ENCODE measurements at regions not wholly inside any gene's neighbourhood (a gene's known extent, or its start where the extent isn't known, plus 50 kb on each side); places are given as distances from the start of the nearest gene placed in this dataset.

DNA sequence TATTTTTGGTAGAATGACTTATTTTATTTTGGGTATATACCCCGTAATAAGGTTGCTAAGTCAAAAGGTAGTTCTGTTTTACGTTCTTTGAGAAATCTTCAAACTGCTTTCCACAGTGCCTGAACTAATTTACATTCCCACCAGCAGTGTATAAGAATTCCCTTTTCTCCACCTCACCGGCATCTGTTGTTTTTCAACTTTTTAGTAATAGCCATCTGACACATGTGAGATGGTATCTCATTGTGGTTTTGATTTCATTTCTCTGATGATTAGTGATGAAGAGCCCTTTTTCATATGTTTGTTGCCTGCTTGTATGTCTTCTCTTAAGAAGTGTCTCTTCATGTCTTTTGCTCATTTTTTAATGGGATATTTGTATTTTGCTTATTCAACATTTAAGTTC is 215.2 kb upstream of the TFPI start:
- no peak overlapping the region for H3K9ac ChIP-seq (ENCODE audit: low read length)
- H3K56ac ChIP-seq (ENCODE audit: low read length) = no peak overlapping the region
- no peak overlapping the region for H3K18ac ChIP-seq (ENCODE audit: low read length)
- H3K79me2 ChIP-seq (ENCODE audit: control insufficient read depth, insufficient read depth, low read length) = no peaks in the 10 kb centered on the region
- no peaks in the 10 kb centered on the region for H3K27me3 ChIP-seq (ENCODE audit: insufficient read depth, low read length, poor library complexity)
- WGBS (ENCODE audit: extremely low coverage, insufficient coverage, low lambda C conversion rate) = no CpG with 5 or more reads among the region's 3 CpGs
- DNase-seq = no peak
- H3K36me3 ChIP-seq (ENCODE audit: control insufficient read depth, insufficient read depth, low read length) = no peaks in the 10 kb centered on the region
- no peak overlapping the region for H3K4ac ChIP-seq (ENCODE audit: low read depth, low read length)
- H3K4me3 ChIP-seq (ENCODE audit: low read length) = no peak overlapping the region
- no peaks in the 10 kb centered on the region for H3K79me1 ChIP-seq (ENCODE audit: low read length)
- H3K23ac ChIP-seq (ENCODE audit: low read length) = no peak overlapping the region
- no peak overlapping the region for H3K27ac ChIP-seq (ENCODE audit: low read depth, low read length)
- no peak overlapping the region for H2BK15ac ChIP-seq (replicated peaks; ENCODE audit: low read depth)
- H2AK5ac ChIP-seq (ENCODE audit: low read length) = no peak overlapping the region
- no peak overlapping the region for H4K8ac ChIP-seq (ENCODE audit: low read depth, low read length)
- H3K4me2 ChIP-seq (ENCODE audit: low read length) = no peak overlapping the region
- no peaks in the 10 kb centered on the region for H3K4me1 ChIP-seq (ENCODE audit: control insufficient read depth, low read depth, low read length)
- no peak overlapping the region for H4K5ac ChIP-seq (ENCODE audit: low read length)
- no peak overlapping the region for H2BK5ac ChIP-seq (ENCODE audit: low read length)
- no peak overlapping the region for H2BK120ac ChIP-seq (ENCODE audit: low read depth, low read length)

DNA sequence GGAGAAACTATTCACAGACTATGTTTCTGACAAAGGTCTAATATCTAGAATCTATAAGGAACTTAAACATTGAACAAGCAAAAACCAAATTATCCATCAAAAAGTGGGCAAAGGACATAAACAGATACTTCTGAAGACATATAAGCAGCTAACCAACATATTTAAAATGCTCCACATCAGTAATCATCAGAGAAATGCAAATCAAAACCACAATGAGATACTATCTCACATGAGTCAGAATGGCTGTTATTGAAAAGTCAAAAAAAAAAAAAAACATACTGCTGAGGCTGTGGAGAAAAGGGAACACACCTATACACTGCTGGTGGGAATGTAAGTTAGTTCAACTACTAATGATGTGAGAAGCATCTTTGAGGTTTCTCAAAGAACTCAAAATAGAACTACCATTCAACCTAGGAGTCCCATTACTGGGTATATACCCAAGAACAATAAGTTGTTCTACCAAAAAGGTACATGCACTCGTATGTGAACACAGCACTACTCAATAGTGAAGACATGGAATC is 220.4 kb upstream of the TFPI start:
- Histone ChIP-seq H3K4me3 (ENCODE audit: low read length) (no peak overlapping the region), H2BK15ac (replicated peaks; ENCODE audit: low read depth) (no peak overlapping the region), H3K56ac (ENCODE audit: low read length) (no peak overlapping the region), H3K4ac (ENCODE audit: low read depth, low read length) (no peak overlapping the region), H2BK120ac (ENCODE audit: low read depth, low read length) (no peak overlapping the region), H3K4me2 (ENCODE audit: low read length) (no peak overlapping the region), H3K27me3 (ENCODE audit: insufficient read depth, low read length, poor library complexity) (no peaks in the 10 kb centered on the region), H3K79me1 (ENCODE audit: low read length) (no peaks in the 10 kb centered on the region), H2BK5ac (ENCODE audit: low read length) (no peak overlapping the region), H3K18ac (ENCODE audit: low read length) (no peak overlapping the region), H4K8ac (ENCODE audit: low read depth, low read length) (no peak overlapping the region), H2AK5ac (ENCODE audit: low read length) (no peak overlapping the region), H3K9ac (ENCODE audit: low read length) (no peak overlapping the region), H3K79me2 (ENCODE audit: control insufficient read depth, insufficient read depth, low read length) (no peaks in the 10 kb centered on the region), H3K36me3 (ENCODE audit: control insufficient read depth, insufficient read depth, low read length) (no peaks in the 10 kb centered on the region), H4K5ac (ENCODE audit: low read length) (no peak overlapping the region), H3K27ac (ENCODE audit: low read depth, low read length) (no peak overlapping the region), H3K4me1 (ENCODE audit: control insufficient read depth, low read depth, low read length) (no peaks in the 10 kb centered on the region), H3K23ac (ENCODE audit: low read length) (no peak overlapping the region)
- WGBS (ENCODE audit: extremely low coverage, insufficient coverage, low lambda C conversion rate) = no CpG with 5 or more reads among the region's 1 CpG
- no peak for DNase-seq

DNA sequence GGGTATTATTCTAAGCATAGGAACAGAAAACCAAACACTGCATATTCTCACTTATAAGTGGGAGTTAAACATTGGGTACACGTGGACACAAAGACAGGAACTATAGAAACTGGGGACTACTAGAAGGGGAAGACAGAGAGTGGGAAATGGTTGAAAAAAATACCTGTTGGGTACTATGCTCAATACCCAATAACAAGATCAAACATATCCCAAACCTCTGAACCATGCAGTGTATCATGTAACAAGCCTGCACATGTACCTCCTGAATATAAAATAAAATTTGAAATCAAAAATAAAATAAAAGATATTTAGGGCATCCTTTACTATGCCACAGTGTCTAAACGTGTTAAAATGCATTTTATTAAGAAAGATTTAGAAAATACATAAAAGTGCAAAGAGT is 221.0 kb upstream of the TFPI start:
- no peak overlapping the region for H3K9ac ChIP-seq (ENCODE audit: low read length)
- H3K4ac ChIP-seq (ENCODE audit: low read depth, low read length) = no peak overlapping the region
- no peak overlapping the region for H3K23ac ChIP-seq (ENCODE audit: low read length)
- no peak overlapping the region for H3K4me2 ChIP-seq (ENCODE audit: low read length)
- no peaks in the 10 kb centered on the region for H3K79me1 ChIP-seq (ENCODE audit: low read length)
- no peak overlapping the region for H2BK5ac ChIP-seq (ENCODE audit: low read length)
- H2AK5ac ChIP-seq (ENCODE audit: low read length) = no peak overlapping the region
- no peaks in the 10 kb centered on the region for H3K27me3 ChIP-seq (ENCODE audit: insufficient read depth, low read length, poor library complexity)
- H3K36me3 ChIP-seq (ENCODE audit: control insufficient read depth, insufficient read depth, low read length) = no peaks in the 10 kb centered on the region
- no peak overlapping the region for H4K5ac ChIP-seq (ENCODE audit: low read length)
- H3K27ac ChIP-seq (ENCODE audit: low read depth, low read length) = no peak overlapping the region
- no peak overlapping the region for H3K56ac ChIP-seq (ENCODE audit: low read length)
- DNase-seq = no peak
- H2BK120ac ChIP-seq (ENCODE audit: low read depth, low read length) = no peak overlapping the region
- no peak overlapping the region for H3K18ac ChIP-seq (ENCODE audit: low read length)
- H3K4me1 ChIP-seq (ENCODE audit: control insufficient read depth, low read depth, low read length) = no peaks in the 10 kb centered on the region
- no CpG with 5 or more reads among the region's 2 CpGs for WGBS (ENCODE audit: extremely low coverage, insufficient coverage, low lambda C conversion rate)
- no peak overlapping the region for H3K4me3 ChIP-seq (ENCODE audit: low read length)
- no peak overlapping the region for H4K8ac ChIP-seq (ENCODE audit: low read depth, low read length)
- H2BK15ac ChIP-seq (replicated peaks; ENCODE audit: low read depth) = no peak overlapping the region
- no peaks in the 10 kb centered on the region for H3K79me2 ChIP-seq (ENCODE audit: control insufficient read depth, insufficient read depth, low read length)

DNA sequence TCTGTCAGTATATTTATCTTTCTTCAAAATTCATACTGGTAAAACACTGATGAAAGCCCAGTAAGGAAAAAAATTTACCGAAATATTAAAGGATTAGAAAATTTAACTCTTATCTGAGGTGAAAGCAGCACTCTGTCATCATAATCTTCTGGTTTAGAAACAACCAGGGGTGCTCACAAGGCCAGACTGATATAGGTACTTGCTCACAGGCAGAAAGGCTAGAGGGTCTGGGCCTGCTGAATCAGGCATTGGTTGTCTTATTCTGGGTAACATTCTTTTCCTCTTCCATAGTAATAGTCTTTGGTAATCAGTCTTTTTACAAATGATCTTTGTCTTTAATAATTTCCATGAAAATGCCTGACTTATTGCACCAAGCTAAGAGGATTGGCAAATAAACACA is 221.4 kb upstream of the TFPI start:
- H4K5ac ChIP-seq (ENCODE audit: low read length) = no peak overlapping the region
- no peaks in the 10 kb centered on the region for H3K79me1 ChIP-seq (ENCODE audit: low read length)
- H3K4me1 ChIP-seq (ENCODE audit: control insufficient read depth, low read depth, low read length) = no peaks in the 10 kb centered on the region
- DNase-seq = no peak
- H3K4me3 ChIP-seq (ENCODE audit: low read length) = no peak overlapping the region
- H3K56ac ChIP-seq (ENCODE audit: low read length) = no peak overlapping the region
- H4K8ac ChIP-seq (ENCODE audit: low read depth, low read length) = no peak overlapping the region
- no peak overlapping the region for H3K4ac ChIP-seq (ENCODE audit: low read depth, low read length)
- H2BK120ac ChIP-seq (ENCODE audit: low read depth, low read length) = no peak overlapping the region
- H2BK15ac ChIP-seq (replicated peaks; ENCODE audit: low read depth) = no peak overlapping the region
- H2AK5ac ChIP-seq (ENCODE audit: low read length) = no peak overlapping the region
- WGBS (ENCODE audit: extremely low coverage, insufficient coverage, low lambda C conversion rate) = no CpG with 5 or more reads among the region's 1 CpG
- H3K27me3 ChIP-seq (ENCODE audit: insufficient read depth, low read length, poor library complexity) = no peaks in the 10 kb centered on the region
- H3K23ac ChIP-seq (ENCODE audit: low read length) = no peak overlapping the region
- no peaks in the 10 kb centered on the region for H3K36me3 ChIP-seq (ENCODE audit: control insufficient read depth, insufficient read depth, low read length)
- no peak overlapping the region for H2BK5ac ChIP-seq (ENCODE audit: low read length)
- no peak overlapping the region for H3K18ac ChIP-seq (ENCODE audit: low read length)
- H3K4me2 ChIP-seq (ENCODE audit: low read length) = no peak overlapping the region
- H3K27ac ChIP-seq (ENCODE audit: low read depth, low read length) = no peak overlapping the region
- H3K9ac ChIP-seq (ENCODE audit: low read length) = no peak overlapping the region
- H3K79me2 ChIP-seq (ENCODE audit: control insufficient read depth, insufficient read depth, low read length) = no peaks in the 10 kb centered on the region

DNA sequence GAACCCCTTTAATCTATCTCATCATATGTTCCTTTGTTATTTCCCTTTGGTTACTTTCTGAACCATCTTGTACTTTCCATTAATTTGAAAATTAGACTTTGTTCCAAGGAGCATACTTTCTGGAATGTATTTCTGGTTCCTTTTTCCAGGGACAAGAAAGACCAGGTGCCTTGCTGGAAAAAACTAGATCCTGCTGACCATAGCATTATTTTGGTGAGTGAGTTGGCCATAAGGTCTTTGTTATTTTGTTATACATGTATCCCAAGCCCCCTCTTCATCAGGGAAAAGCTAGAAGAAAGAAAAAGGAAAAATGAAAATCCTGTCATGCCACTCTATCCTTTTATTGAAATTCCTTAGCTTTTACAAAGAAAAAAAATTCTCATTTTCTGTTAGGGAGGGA is 228.1 kb upstream of the TFPI start:
- no peaks in the 10 kb centered on the region for H3K79me2 ChIP-seq (ENCODE audit: control insufficient read depth, insufficient read depth, low read length)
- no peaks in the 10 kb centered on the region for H3K27me3 ChIP-seq (ENCODE audit: insufficient read depth, low read length, poor library complexity)
- no peak overlapping the region for H2AK5ac ChIP-seq (ENCODE audit: low read length)
- H3K79me1 ChIP-seq (ENCODE audit: low read length) = no peaks in the 10 kb centered on the region
- no peak overlapping the region for H4K5ac ChIP-seq (ENCODE audit: low read length)
- H3K4ac ChIP-seq (ENCODE audit: low read depth, low read length) = no peak overlapping the region
- no peaks in the 10 kb centered on the region for H3K36me3 ChIP-seq (ENCODE audit: control insufficient read depth, insufficient read depth, low read length)
- H3K18ac ChIP-seq (ENCODE audit: low read length) = no peak overlapping the region
- H3K27ac ChIP-seq (ENCODE audit: low read depth, low read length) = no peak overlapping the region
- no peak overlapping the region for H3K56ac ChIP-seq (ENCODE audit: low read length)
- H2BK120ac ChIP-seq (ENCODE audit: low read depth, low read length) = no peak overlapping the region
- H3K9ac ChIP-seq (ENCODE audit: low read length) = no peak overlapping the region
- no peak overlapping the region for H2BK15ac ChIP-seq (replicated peaks; ENCODE audit: low read depth)
- no peak overlapping the region for H4K8ac ChIP-seq (ENCODE audit: low read depth, low read length)
- H3K4me3 ChIP-seq (ENCODE audit: low read length) = no peak overlapping the region
- no peak overlapping the region for H3K23ac ChIP-seq (ENCODE audit: low read length)
- no peak for DNase-seq
- H2BK5ac ChIP-seq (ENCODE audit: low read length) = no peak overlapping the region
- no peaks in the 10 kb centered on the region for H3K4me1 ChIP-seq (ENCODE audit: control insufficient read depth, low read depth, low read length)
- no peak overlapping the region for H3K4me2 ChIP-seq (ENCODE audit: low read length)

DNA sequence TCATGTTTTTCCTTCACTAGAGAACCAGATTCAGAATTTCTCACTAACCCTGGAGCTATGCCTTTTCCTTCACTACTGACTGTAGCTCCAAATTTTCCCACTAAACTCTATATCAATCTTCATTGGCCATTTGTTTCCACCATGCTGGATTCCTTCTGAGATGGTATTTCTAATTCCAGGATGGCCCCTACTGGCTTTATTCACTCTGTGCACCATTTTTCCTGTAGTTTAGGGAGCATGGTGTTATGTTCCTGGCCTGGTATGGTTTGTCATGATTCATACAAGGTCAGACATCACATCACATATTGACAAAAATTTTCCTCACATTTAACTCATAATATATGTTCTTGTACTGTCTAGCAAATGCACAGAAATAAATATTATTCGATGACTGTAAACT is 229.2 kb upstream of the TFPI start:
- Histone ChIP-seq H2BK5ac (ENCODE audit: low read length) (no peak overlapping the region), H2BK15ac (replicated peaks; ENCODE audit: low read depth) (no peak overlapping the region), H3K27ac (ENCODE audit: low read depth, low read length) (no peak overlapping the region), H3K36me3 (ENCODE audit: control insufficient read depth, insufficient read depth, low read length) (no peaks in the 10 kb centered on the region), H3K56ac (ENCODE audit: low read length) (no peak overlapping the region), H2AK5ac (ENCODE audit: low read length) (no peak overlapping the region), H3K4me2 (ENCODE audit: low read length) (no peak overlapping the region), H3K27me3 (ENCODE audit: insufficient read depth, low read length, poor library complexity) (no peaks in the 10 kb centered on the region), H2BK120ac (ENCODE audit: low read depth, low read length) (no peak overlapping the region), H3K4me3 (ENCODE audit: low read length) (no peak overlapping the region), H3K4me1 (ENCODE audit: control insufficient read depth, low read depth, low read length) (no peaks in the 10 kb centered on the region), H3K18ac (ENCODE audit: low read length) (no peak overlapping the region), H3K79me1 (ENCODE audit: low read length) (no peaks in the 10 kb centered on the region), H3K79me2 (ENCODE audit: control insufficient read depth, insufficient read depth, low read length) (no peaks in the 10 kb centered on the region), H3K4ac (ENCODE audit: low read depth, low read length) (no peak overlapping the region), H3K9ac (ENCODE audit: low read length) (no peak overlapping the region), H3K23ac (ENCODE audit: low read length) (no peak overlapping the region), H4K8ac (ENCODE audit: low read depth, low read length) (no peak overlapping the region), H4K5ac (ENCODE audit: low read length) (no peak overlapping the region)
- peak; percentile 2 for DNase-seq
- WGBS (ENCODE audit: extremely low coverage, insufficient coverage, low lambda C conversion rate) = no CpG with 5 or more reads among the region's 1 CpG
